ENCODE measurements at regions not wholly inside any gene's neighbourhood (a gene's known extent, or its start where the extent isn't known, plus 50 kb on each side); places are given as distances from the start of the nearest gene placed in this dataset.

DNA sequence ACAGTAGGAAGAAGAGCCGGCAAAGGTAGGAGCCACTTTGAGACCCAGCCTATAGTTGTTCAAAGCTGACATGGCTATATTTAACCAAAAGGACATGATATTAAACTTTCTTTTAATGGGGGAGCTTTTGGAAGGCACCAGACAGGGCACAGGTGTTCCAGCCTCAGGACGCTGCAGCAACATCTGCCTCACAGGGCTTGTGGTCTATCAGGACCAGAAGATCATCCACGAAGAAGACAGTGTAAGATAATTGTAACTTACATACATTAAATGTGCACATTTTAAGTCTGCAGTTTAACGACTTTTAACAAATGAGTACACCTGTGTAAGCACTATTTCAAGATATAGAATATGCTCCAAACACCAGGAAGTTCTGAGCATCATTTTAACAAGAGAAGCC, 168.2 kb upstream of the PMEPA1 start:
- no TSS peak for BruUV-seq (replicated peaks)
- Histone ChIP-seq H3K4me3 (replicated peaks in 1 of 2; ENCODE audit: low read depth in 1 of 2, low read length in 2 of 2) (no peak overlapping the region), H3K4me2 (ENCODE audit: low read length) (no peak overlapping the region), H3K9me3 (ENCODE audit: control insufficient read depth in 1 of 2, insufficient read depth in 1 of 2, low read depth in 1 of 2, low read length in 2 of 2) (no peaks in the 10 kb centered on the region), H3K36me3 (ENCODE audit: control insufficient read depth in 1 of 2, insufficient read depth in 2 of 2, low read length in 2 of 2) (no peaks in the 10 kb centered on the region), H3K9me2 (ENCODE audit: insufficient read depth) (no peaks in the 10 kb centered on the region), H3K9ac (ENCODE audit: low read length) (no peak overlapping the region), H2AFZ (ENCODE audit: low read depth, low read length, poor library complexity, severe bottlenecking) (no peak overlapping the region), H3K79me2 (ENCODE audit: insufficient read depth, low read length) (no peaks in the 10 kb centered on the region), H3K27ac (ENCODE audit: low read depth, low read length) (no peak overlapping the region), H4K20me1 (ENCODE audit: insufficient read depth) (no peaks in the 10 kb centered on the region), H3K27me3 (ENCODE audit: insufficient read depth, low read length) (peaks cover 73% of the 10 kb centered on the region), H3K4me1 (ENCODE audit: control insufficient read depth in 1 of 2, insufficient read depth in 2 of 2, low read length in 2 of 2) (no peaks in the 10 kb centered on the region)
- ATAC-seq (no peak), DNase-seq (ENCODE audit: low read depth, low spot score) (no peak)
- RAD21 ChIA-PET (ENCODE audit: low non-redundant PET in 1 of 2, low total read pairs in 2 of 2, uncharacterized antibody in 2 of 2, unreplicated experiment in 2 of 2) = no interaction called here
- CTCF ChIA-PET = no interaction called here
- POLR2A ChIA-PET = no interaction called here
- TF ChIP-seq POLR2A (IDR thresholded peaks at IDR 0.05; ENCODE audit: borderline replicate concordance, extremely low read depth, insufficient read depth, insufficient read length) = no peak
- no peak for TF ChIP-seq TCF7L2 (IDR thresholded peaks at IDR 0.05; ENCODE audit: borderline replicate concordance, extremely low read depth, insufficient read depth, insufficient read length)
- TF ChIP-seq SP1 (IDR thresholded peaks at IDR 0.05; ENCODE audit: low read depth) = no peak
- TF ChIP-seq YY1 (IDR thresholded peaks at IDR 0.05; ENCODE audit: extremely low read depth, insufficient replicate concordance, low read depth, low read length) = no peak
- TF ChIP-seq ZNF274 (IDR thresholded peaks at IDR 0.05; ENCODE audit: low read depth, low read length) = no peak
- TF ChIP-seq, protein P1, sequence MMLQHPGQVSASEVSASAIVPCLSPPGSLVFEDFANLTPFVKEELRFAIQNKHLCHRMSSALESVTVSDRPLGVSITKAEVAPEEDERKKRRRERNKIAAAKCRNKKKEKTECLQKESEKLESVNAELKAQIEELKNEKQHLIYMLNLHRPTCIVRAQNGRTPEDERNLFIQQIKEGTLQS (IDR thresholded peaks at IDR 0.05) = no peak
- TF ChIP-seq ZBTB33 (IDR thresholded peaks at IDR 0.05; ENCODE audit: extremely low read depth, insufficient replicate concordance, low read length) = no peak
- TF ChIP-seq ZFX (IDR thresholded peaks at IDR 0.05) = no peak
- TF ChIP-seq JUND (IDR thresholded peaks at IDR 0.05) = no peak
- no peak for TF ChIP-seq SIN3A (IDR thresholded peaks at IDR 0.05; ENCODE audit: low read depth)
- no peak for TF ChIP-seq CEBPB (IDR thresholded peaks at IDR 0.05; ENCODE audit: low read depth)
- no peak for TF ChIP-seq RAD21 (IDR thresholded peaks at IDR 0.05; ENCODE audit: low read depth)
- no peak for TF ChIP-seq FOSL1 (IDR thresholded peaks at IDR 0.05; ENCODE audit: low read depth)
- no peak for TF ChIP-seq CBX3 (IDR thresholded peaks at IDR 0.05; ENCODE audit: low read depth)
- TF ChIP-seq, protein P2, sequence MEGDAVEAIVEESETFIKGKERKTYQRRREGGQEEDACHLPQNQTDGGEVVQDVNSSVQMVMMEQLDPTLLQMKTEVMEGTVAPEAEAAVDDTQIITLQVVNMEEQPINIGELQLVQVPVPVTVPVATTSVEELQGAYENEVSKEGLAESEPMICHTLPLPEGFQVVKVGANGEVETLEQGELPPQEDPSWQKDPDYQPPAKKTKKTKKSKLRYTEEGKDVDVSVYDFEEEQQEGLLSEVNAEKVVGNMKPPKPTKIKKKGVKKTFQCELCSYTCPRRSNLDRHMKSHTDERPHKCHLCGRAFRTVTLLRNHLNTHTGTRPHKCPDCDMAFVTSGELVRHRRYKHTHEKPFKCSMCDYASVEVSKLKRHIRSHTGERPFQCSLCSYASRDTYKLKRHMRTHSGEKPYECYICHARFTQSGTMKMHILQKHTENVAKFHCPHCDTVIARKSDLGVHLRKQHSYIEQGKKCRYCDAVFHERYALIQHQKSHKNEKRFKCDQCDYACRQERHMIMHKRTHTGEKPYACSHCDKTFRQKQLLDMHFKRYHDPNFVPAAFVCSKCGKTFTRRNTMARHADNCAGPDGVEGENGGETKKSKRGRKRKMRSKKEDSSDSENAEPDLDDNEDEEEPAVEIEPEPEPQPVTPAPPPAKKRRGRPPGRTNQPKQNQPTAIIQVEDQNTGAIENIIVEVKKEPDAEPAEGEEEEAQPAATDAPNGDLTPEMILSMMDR (IDR thresholded peaks at IDR 0.05 in 2 of 3, conservative IDR thresholded peaks at IDR 0.05 in 1 of 3; ENCODE audit: borderline replicate concordance in 1 of 3, insufficient read depth in 1 of 3, low read depth in 2 of 3, low read length in 2 of 3) = no peak
- TF ChIP-seq ELF1 (IDR thresholded peaks at IDR 0.05; ENCODE audit: borderline replicate concordance, low read depth) = no peak
- no peak for TF ChIP-seq EZH2phosphoT487 (IDR thresholded peaks at IDR 0.05; ENCODE audit: borderline replicate concordance)
- TF ChIP-seq, protein P3, sequence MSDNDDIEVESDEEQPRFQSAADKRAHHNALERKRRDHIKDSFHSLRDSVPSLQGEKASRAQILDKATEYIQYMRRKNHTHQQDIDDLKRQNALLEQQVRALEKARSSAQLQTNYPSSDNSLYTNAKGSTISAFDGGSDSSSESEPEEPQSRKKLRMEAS (IDR thresholded peaks at IDR 0.05) = no peak
- no peak for TF ChIP-seq EZH2 (IDR thresholded peaks at IDR 0.05)
- TF ChIP-seq, protein P4, sequence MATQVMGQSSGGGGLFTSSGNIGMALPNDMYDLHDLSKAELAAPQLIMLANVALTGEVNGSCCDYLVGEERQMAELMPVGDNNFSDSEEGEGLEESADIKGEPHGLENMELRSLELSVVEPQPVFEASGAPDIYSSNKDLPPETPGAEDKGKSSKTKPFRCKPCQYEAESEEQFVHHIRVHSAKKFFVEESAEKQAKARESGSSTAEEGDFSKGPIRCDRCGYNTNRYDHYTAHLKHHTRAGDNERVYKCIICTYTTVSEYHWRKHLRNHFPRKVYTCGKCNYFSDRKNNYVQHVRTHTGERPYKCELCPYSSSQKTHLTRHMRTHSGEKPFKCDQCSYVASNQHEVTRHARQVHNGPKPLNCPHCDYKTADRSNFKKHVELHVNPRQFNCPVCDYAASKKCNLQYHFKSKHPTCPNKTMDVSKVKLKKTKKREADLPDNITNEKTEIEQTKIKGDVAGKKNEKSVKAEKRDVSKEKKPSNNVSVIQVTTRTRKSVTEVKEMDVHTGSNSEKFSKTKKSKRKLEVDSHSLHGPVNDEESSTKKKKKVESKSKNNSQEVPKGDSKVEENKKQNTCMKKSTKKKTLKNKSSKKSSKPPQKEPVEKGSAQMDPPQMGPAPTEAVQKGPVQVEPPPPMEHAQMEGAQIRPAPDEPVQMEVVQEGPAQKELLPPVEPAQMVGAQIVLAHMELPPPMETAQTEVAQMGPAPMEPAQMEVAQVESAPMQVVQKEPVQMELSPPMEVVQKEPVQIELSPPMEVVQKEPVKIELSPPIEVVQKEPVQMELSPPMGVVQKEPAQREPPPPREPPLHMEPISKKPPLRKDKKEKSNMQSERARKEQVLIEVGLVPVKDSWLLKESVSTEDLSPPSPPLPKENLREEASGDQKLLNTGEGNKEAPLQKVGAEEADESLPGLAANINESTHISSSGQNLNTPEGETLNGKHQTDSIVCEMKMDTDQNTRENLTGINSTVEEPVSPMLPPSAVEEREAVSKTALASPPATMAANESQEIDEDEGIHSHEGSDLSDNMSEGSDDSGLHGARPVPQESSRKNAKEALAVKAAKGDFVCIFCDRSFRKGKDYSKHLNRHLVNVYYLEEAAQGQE (IDR thresholded peaks at IDR 0.05; ENCODE audit: low read depth) = no peak
- intact Hi-C loops (cut with micrococcal nuclease) = no loop called here

Measured in HCT116 (cell line).